Astrocyte of the hippocampus (primary cell): ENCODE measurements at regions not wholly inside any gene's neighbourhood (a gene's known extent, or its start where the extent isn't known, plus 50 kb on each side); places are given as distances from the start of the nearest gene placed in this dataset.
A peak's percentile ranks its signal among the peaks of the same experiment; 100 is the strongest.
"Not testable (repeated sequence)": the region's sequence is repeated elsewhere in the genome, so short reads cannot be mapped to it uniquely, and the experiment has no call there.

ENCODE experiments used
- DNase-seq: peaks from one replicate; pipeline ENCODE4 v3.0.0; 2011; ENCODE audit warnings: low read depth, low spot score

- DNase-seq, result peak; percentile 5
Measured at GRCh38 chr18:38256366-38256765, 690.8 kb upstream of the CELF4 start.

GRCh38 chr18:38250971-38251370, 685.4 kb upstream of the CELF4 start:
- peak; percentile 33 for DNase-seq

GRCh38 chr18:38244480-38244879, 678.9 kb upstream of the CELF4 start:
- no peak for DNase-seq

GRCh38 chr18:38243291-38243690, 677.7 kb upstream of the CELF4 start:
- DNase-seq, result peak; percentile 19

- DNase-seq, result peak; percentile 85
Measured at GRCh38 chr18:38241736-38242135, 676.1 kb upstream of the CELF4 start.

GRCh38 chr18:38241216-38241615, 675.6 kb upstream of the CELF4 start:
- peak; percentile 47 for DNase-seq

GRCh38 chr18:38239606-38240005, 674.0 kb upstream of the CELF4 start:
- no peak for DNase-seq

- no peak for DNase-seq
Measured at GRCh38 chr18:38237796-38238195, 672.2 kb upstream of the CELF4 start.

GRCh38 chr18:38221476-38222100, 656.0 kb upstream of the CELF4 start:
- no peak for DNase-seq

- DNase-seq, result peak; percentile 19
Measured at GRCh38 chr18:38198956-38199355, 633.4 kb upstream of the CELF4 start.

GRCh38 chr18:38198526-38198925, 632.9 kb upstream of the CELF4 start:
- no peak for DNase-seq

- no peak for DNase-seq
Measured at GRCh38 chr18:38186491-38186890, 620.9 kb upstream of the CELF4 start.

- DNase-seq, result no peak
Measured at GRCh38 chr18:38174594-38174993, 609.0 kb upstream of the CELF4 start.

- DNase-seq, result no peak
Measured at GRCh38 chr18:38174173-38174572, 608.6 kb upstream of the CELF4 start.

- DNase-seq, result no peak
Measured at GRCh38 chr18:38170845-38171244, 605.2 kb upstream of the CELF4 start.

- DNase-seq, result no peak
Measured at GRCh38 chr18:38167623-38168022, 602.0 kb upstream of the CELF4 start.

- not testable (repeated sequence) for DNase-seq
Measured at GRCh38 chr18:38153116-38153515, 587.5 kb upstream of the CELF4 start.

- no peak for DNase-seq
Measured at GRCh38 chr18:38116716-38117115, 551.1 kb upstream of the CELF4 start.

- peak; percentile 42 for DNase-seq
Measured at GRCh38 chr18:38115201-38115600, 549.6 kb upstream of the CELF4 start.

- no peak for DNase-seq
Measured at GRCh38 chr18:38087538-38087937, 521.9 kb upstream of the CELF4 start.

GRCh38 chr18:38081516-38081915, 515.9 kb upstream of the CELF4 start:
- DNase-seq, result no peak

- DNase-seq, result peak; percentile 32
Measured at GRCh38 chr18:38077229-38077628, 511.6 kb upstream of the CELF4 start.

GRCh38 chr18:38076346-38077070, 510.9 kb upstream of the CELF4 start:
- DNase-seq, result no peak
